Transverse colon (tissue), 4 donors: ENCODE measurements at regions not wholly inside any gene's neighbourhood (a gene's known extent, or its start where the extent isn't known, plus 50 kb on each side); places are given as distances from the start of the nearest gene placed in this dataset.

ENCODE experiments used
- EP300 ChIP-seq: sonication (generic); formaldehyde crosslinking; IDR thresholded peaks from one replicate; pipeline ENCODE4 v1.6.1; 2017; ENCODE audit warnings: antibody characterized with exemption, low read depth
- POLR2A ChIP-seq: fragments of 450-650 bp; IDR thresholded peaks from one replicate; pipeline ENCODE4 v1.6.1; 2016; ENCODE audit warnings: antibody characterized with exemption, mild to moderate bottlenecking, moderate library complexity
- POLR2AphosphoS5 ChIP-seq, 3 donors: sonication (generic); formaldehyde crosslinking; IDR thresholded peaks; one replicate each; pipeline ENCODE4 v1.6.1; 2016; ENCODE audit warnings: antibody characterized with exemption in 3 of 3
- TF ChIP-seq, protein P1 (sequence below), 5 experiments: fragments of 200-600 bp in 3 of 5; fragments of 450-650 bp in 2 of 5; sonication (generic) in 3 of 5; IDR thresholded peaks; 1 replicate in 2 of 5; 2 replicates in 3 of 5; pipeline ENCODE4 v1.5.1; 2016 to 2017; ENCODE audit warnings: antibody characterized with exemption in 5 of 5, inconsistent platforms in 3 of 5, mild to moderate bottlenecking in 2 of 5, moderate library complexity in 1 of 5

GRCh38 chr19:28399187-28399586, 813.8 kb downstream of the UQCRFS1 start:
- TF ChIP-seq, protein P1, sequence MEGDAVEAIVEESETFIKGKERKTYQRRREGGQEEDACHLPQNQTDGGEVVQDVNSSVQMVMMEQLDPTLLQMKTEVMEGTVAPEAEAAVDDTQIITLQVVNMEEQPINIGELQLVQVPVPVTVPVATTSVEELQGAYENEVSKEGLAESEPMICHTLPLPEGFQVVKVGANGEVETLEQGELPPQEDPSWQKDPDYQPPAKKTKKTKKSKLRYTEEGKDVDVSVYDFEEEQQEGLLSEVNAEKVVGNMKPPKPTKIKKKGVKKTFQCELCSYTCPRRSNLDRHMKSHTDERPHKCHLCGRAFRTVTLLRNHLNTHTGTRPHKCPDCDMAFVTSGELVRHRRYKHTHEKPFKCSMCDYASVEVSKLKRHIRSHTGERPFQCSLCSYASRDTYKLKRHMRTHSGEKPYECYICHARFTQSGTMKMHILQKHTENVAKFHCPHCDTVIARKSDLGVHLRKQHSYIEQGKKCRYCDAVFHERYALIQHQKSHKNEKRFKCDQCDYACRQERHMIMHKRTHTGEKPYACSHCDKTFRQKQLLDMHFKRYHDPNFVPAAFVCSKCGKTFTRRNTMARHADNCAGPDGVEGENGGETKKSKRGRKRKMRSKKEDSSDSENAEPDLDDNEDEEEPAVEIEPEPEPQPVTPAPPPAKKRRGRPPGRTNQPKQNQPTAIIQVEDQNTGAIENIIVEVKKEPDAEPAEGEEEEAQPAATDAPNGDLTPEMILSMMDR (IDR thresholded peaks at IDR 0.05): no peak
- TF ChIP-seq EP300 (no peak), POLR2AphosphoS5 (IDR thresholded peaks at IDR 0.05) (no peak), POLR2A (no peak)
